Muscle of leg (tissue), 3 donors: ENCODE measurements at regions not wholly inside any gene's neighbourhood (a gene's known extent, or its start where the extent isn't known, plus 50 kb on each side); places are given as distances from the start of the nearest gene placed in this dataset.

Source experiments
- DNase-seq: peaks from one replicate; pipeline ENCODE4 v3.0.0; 2013
- H3K27ac ChIP-seq: one replicate; pipeline ENCODE4 v1.5.1; 2013; ENCODE audit warnings: mild to moderate bottlenecking, low read length, control low read depth
- H3K27me3 ChIP-seq: one replicate; pipeline ENCODE4 v1.6.1; 2013; ENCODE audit warnings: low read length; ENCODE audit not compliant: control insufficient read depth, insufficient read depth
- H3K36me3 ChIP-seq: one replicate; pipeline ENCODE4 v1.6.1; 2013; ENCODE audit warnings: low read length; ENCODE audit not compliant: control insufficient read depth, insufficient read depth
- H3K4me1 ChIP-seq: one replicate; pipeline ENCODE4 v1.6.1; 2013; ENCODE audit warnings: low read length; ENCODE audit not compliant: control insufficient read depth, insufficient read depth
- H3K4me3 ChIP-seq: one replicate; pipeline ENCODE4 v1.5.1; 2013; ENCODE audit warnings: low read length, control low read depth
- H3K9me3 ChIP-seq: replicated peaks from 2 replicates; pipeline ENCODE4 v1.6.1; 2013; ENCODE audit warnings: low read depth, low read length; ENCODE audit not compliant: control insufficient read depth
- WGBS: methylation state at CpG from one replicate; pipeline ENCODE4 v1.1.5; 2013; ENCODE audit warnings: missing lambda C conversion rate; ENCODE audit not compliant: insufficient coverage; 5-methylcytosine and 5-hydroxymethylcytosine counted together

DNA sequence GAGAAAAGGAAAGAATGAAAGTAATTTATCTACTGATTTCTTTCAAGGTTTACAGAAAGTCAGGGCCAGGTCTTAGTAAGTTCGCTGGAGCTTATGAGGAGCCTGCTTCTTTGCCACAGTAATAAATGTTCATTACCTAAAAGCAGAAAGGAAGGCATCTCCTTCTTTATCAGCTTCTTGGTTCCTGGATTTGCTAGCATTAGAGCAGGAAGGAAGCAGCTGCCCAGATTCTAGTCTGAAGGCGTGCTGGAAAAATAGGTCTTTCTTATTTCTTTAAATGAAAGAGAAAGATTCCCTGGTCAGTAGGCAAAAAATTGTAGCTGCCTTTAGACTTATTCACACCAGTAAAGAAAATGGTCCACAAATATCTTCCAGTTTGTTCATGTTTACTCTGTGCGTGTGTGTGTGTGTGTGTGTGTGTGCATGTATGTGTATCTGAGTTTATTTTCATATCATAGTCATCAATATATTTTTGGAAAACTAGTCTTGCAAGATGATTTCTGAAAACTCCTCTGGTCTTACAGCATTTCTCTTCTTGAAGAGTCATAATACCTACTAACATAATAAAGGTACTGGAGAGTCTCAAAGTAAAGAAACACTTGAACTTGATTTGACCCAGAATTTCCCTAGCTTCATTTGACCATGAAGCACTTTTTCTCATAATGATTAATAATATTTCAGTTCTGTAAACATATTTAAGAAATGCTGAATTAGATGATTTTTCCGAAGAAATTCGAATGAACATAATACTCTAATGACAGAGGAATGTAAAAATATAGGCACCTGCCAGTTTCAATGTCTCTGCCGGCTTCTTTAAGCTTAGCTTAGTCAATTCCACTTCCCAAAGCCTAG lies 255.3 kb upstream of the ZPLD1 start:
- Histone ChIP-seq H3K27ac (peak overlapping the region; percentile 71), H3K9me3 (no peaks in the 10 kb centered on the region), H3K4me3 (no peak overlapping the region), H3K27me3 (no peaks in the 10 kb centered on the region), H3K36me3 (no peaks in the 10 kb centered on the region), H3K4me1 (peaks cover 6% of the 10 kb centered on the region)
- 33% methylated on average over 1 of the region's 6 CpGs for WGBS
- DNase-seq = peak; percentile 31

DNA sequence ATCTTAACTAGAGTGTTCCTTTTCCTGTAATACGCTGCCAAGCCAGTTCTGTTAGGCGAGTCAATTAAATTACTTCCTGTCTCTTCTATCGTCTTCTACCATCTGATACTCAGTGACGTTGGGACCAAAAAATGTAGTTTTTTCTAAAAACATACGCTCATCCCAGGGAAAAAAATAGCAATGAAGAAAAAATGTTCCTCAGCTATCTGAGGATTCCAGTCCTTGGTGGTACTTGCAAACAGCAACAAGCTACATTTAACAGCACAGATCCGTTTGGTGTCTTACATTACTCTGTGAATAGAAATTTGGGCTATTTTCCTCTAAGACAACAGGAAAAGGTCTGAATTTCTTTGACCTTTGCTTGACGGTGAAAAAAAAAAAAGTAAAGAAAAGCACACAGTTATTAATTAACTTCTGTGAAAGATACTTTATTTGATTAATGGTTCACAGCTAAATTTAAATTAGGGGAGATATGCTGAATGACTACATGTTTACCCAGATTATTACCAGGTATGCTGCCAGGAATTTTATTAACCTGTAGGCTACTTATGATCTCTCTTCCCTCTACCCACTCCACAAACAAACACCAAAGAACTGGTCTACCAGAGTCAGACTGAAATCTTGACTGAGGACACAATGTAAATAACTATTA lies 254.4 kb upstream of the ZPLD1 start:
- Histone ChIP-seq H3K27ac (peak overlapping the region; percentile 71), H3K36me3 (no peaks in the 10 kb centered on the region), H3K4me3 (no peak overlapping the region), H3K27me3 (no peaks in the 10 kb centered on the region), H3K9me3 (no peaks in the 10 kb centered on the region), H3K4me1 (peaks cover 6% of the 10 kb centered on the region)
- peak; percentile 89 for DNase-seq
- WGBS = no CpG with 5 or more reads among the region's 7 CpGs

DNA sequence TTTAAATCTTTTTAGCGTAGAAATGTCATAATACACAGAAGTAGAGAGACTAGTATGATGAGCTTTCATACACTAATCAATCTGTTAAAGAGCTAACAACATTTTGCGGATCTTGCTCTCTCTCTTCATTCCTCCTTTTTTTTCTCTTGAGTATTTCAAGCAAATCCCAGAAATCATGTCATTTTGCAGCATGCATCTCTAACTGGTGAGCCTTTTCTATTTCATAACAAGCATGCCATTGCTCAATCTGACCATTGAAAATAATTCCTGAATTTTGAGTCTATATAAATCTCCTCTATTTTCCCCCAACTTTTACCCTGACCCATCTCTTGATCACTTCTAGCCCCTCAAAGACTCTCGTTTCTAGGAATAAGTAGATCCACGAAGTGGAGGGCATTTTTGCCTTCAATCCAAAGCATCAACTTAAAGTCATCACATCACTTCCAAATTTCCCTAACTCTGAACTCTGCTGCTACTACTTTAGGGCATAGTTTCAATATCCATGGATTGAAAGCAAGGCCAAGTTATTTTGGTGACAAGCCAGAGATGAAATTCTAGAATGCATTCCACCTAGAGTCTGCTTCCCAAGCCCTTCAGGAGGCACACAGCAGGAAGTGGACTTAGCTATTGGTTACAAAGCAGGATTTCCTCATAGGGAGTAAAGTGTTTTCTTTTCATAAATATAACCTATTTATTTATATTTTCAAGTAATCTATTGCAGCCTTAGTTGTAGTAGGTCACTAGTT lies 253.5 kb upstream of the ZPLD1 start:
- Histone ChIP-seq H3K36me3 (no peaks in the 10 kb centered on the region), H3K4me3 (no peak overlapping the region), H3K27me3 (no peaks in the 10 kb centered on the region), H3K4me1 (peaks cover 6% of the 10 kb centered on the region), H3K9me3 (no peaks in the 10 kb centered on the region), H3K27ac (peak overlapping the region; percentile 47)
- 60% methylated on average over 1 of the region's 4 CpGs for WGBS
- DNase-seq = peak; percentile 48

DNA sequence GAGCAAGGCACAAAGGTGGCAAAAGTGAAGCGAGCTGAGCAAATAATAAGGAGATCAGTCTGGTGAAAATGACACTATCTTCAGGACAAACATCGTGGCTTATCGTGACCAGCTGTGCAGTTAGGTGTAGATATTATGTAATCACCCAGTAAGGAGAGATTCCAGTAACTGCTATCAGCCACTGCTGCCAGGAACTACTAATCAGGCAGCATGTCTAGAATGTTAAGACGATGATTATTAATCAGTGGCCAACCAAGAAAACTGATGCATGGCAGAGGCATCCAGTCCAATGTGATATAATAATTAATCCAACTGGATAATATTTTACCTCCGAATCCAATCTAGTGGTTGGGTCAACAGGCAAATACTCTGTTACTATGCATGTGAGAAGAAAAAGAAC lies 252.7 kb upstream of the ZPLD1 start:
- H3K4me3 ChIP-seq = no peak overlapping the region
- no peak for DNase-seq
- H3K27me3 ChIP-seq = no peaks in the 10 kb centered on the region
- peaks cover 6% of the 10 kb centered on the region for H3K4me1 ChIP-seq
- H3K9me3 ChIP-seq = no peaks in the 10 kb centered on the region
- H3K27ac ChIP-seq = peak overlapping the region; percentile 47
- H3K36me3 ChIP-seq = no peaks in the 10 kb centered on the region
- WGBS = 67% methylated on average over 3 of the region's 5 CpGs

DNA sequence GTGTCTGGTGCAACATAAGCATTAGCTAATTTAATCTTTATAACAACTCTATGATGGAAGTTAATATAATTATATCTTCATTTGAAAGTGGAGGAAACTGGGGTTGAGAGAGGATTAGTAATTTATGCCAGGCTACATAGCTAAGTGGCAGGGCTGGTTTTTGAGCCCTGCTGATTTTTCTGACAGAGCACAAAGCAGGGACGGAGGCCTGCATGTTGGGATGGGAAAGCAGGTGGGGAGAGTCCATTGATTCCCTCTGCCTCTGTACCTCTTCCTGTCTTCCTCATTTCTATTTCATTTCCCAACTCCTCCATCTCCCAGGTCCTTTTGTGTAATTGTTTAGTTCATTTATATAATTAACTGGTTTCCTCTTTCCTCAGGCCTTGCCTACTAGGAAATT lies 251.6 kb upstream of the ZPLD1 start:
- Histone ChIP-seq H3K9me3 (no peaks in the 10 kb centered on the region), H3K27ac (no peak overlapping the region), H3K4me1 (peaks cover 6% of the 10 kb centered on the region), H3K27me3 (no peaks in the 10 kb centered on the region), H3K36me3 (no peaks in the 10 kb centered on the region), H3K4me3 (no peak overlapping the region)
- WGBS = no CpG with 5 or more reads among the region's 1 CpG
- no peak for DNase-seq

DNA sequence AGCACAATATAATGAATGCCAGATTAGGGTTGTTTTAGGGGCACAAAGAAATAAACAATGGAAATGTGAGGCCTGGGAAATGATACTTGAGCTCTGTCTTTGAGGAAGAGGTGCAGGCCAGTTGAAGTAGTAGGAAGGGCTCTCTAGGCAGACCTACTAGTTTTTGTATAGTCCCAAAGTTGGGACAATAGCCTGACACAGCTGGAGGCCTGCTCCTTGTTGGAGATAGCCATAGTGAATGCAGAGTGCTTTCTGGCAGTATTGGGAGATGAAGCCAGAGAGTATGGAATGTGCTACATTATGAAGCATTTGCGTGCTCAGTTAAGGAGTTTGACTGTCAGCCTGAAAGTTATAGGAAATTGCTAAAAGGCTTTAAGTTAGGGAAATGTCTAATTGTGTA lies 251.2 kb upstream of the ZPLD1 start:
- 83% methylated on average over 1 of the region's 1 CpG for WGBS
- H3K4me3 ChIP-seq = no peak overlapping the region
- H3K9me3 ChIP-seq = no peaks in the 10 kb centered on the region
- H3K36me3 ChIP-seq = no peaks in the 10 kb centered on the region
- DNase-seq = no peak
- H3K27ac ChIP-seq = no peak overlapping the region
- H3K27me3 ChIP-seq = no peaks in the 10 kb centered on the region
- H3K4me1 ChIP-seq = peaks cover 6% of the 10 kb centered on the region

DNA sequence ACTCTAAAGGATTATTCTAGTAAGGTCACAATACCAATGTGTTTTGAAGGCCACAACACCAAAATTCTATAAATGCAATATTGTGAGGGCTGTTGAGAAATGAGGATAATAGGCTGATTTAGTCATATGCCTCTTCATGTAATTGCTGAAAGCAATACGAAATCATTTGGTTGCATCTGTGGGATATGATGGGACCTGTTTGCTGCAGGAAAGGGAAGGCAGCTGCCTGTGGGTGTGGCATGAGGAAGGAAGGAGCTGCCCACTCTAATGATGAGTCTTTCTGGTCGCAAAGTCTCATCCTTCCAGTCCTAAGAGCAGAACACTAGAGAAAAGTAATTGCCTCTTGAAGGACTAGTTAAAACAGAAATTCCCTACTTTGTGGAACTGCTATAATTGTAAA lies 245.3 kb upstream of the ZPLD1 start:
- Histone ChIP-seq H3K4me3 (no peak overlapping the region), H3K36me3 (no peaks in the 10 kb centered on the region), H3K27me3 (no peaks in the 10 kb centered on the region), H3K9me3 (no peaks in the 10 kb centered on the region), H3K27ac (no peak overlapping the region), H3K4me1 (no peaks in the 10 kb centered on the region)
- no peak for DNase-seq
- WGBS = no CpG with 5 or more reads among the region's 2 CpGs

DNA sequence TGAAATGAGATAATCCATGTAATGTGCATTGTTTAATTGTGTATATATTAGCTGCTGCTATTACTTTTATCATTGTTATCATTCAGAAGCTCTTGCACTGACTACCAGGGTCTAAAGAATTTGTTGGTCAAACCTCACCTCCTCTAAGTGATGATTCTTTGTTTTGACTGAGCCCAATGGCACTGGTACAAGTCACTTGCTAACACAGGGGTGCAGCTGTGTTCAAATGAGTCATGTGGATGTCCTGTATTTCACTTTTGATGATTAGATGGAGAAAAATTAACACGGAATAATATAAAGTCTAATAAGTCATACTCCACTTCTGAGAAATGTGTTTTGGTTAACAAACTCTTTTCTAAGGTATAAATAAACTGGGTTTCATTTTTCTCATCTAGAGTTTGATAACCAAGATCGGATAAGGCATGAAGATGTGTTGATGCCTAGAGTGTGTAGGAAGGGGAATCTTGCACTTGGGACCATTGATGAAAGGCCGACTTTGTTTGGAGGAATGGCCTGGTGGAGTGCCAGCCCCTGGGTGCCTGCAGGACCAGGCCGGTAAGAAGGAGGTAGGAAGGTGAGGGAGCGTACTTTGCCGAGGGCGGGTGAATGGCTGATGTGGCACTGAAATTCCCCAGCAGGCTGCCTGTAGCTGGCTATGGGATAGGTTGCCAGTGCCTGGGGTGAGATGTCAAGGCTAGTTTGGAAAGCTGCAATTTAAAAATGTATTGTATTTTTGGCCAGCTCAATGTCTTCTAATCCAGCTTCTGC lies 244.7 kb upstream of the ZPLD1 start:
- H3K27ac ChIP-seq = no peak overlapping the region
- DNase-seq = no peak
- 94% methylated on average over 6 of the region's 7 CpGs for WGBS

DNA sequence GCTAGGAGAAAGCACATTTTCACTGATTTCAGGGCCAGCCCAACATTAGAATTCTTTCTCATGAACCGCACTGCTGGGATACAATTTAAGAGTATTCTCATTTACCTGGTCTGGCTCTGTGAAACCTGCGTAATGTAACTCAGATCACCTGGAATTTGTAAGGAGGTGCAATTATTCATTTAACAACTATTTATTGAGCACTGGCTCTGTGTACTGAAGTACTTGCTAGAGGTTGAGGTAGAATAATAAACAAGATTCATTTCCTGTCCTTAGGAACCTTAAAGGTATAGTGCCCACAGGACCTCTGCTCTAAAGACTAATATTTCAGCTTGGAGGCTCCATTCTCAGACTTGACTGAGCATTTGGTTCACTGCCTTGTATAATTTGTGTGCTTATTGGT lies 242.2 kb upstream of the ZPLD1 start:
- DNase-seq = no peak
- no peaks in the 10 kb centered on the region for H3K36me3 ChIP-seq
- no peaks in the 10 kb centered on the region for H3K4me1 ChIP-seq
- no CpG with 5 or more reads among the region's 2 CpGs for WGBS
- no peak overlapping the region for H3K27ac ChIP-seq
- no peaks in the 10 kb centered on the region for H3K27me3 ChIP-seq
- H3K4me3 ChIP-seq = no peak overlapping the region
- H3K9me3 ChIP-seq = no peaks in the 10 kb centered on the region

More for the DNA sequence above, 244.7 kb upstream of the ZPLD1 start:
- no peaks in the 10 kb centered on the region for H3K36me3 ChIP-seq
- no peak overlapping the region for H3K4me3 ChIP-seq
- H3K27me3 ChIP-seq = no peaks in the 10 kb centered on the region
- H3K4me1 ChIP-seq = no peaks in the 10 kb centered on the region
- H3K9me3 ChIP-seq = no peaks in the 10 kb centered on the region
